Adrenal gland (tissue), 9 donors: ENCODE measurements at regions not wholly inside any gene's neighbourhood (a gene's known extent, or its start where the extent isn't known, plus 50 kb on each side); places are given as distances from the start of the nearest gene placed in this dataset.

Experiments used
- DNase-seq, 7 donors: peaks; one replicate each; pipeline ENCODE4 v3.0.0-alpha.2; 2019 to 2020
- H3K27ac ChIP-seq, 5 donors: fragments of 200-600 bp; sonication (generic) in 4 of 5; 1 replicate in 3 of 5; 2 replicates in 2 of 5; pipeline versions ENCODE4 v1.5.1 to v1.8.0; 2016 to 2020; ENCODE audit warnings: mild to moderate bottlenecking in 1 of 5
- H3K27me3 ChIP-seq: fragments of 200-600 bp; 2 replicates; pipeline ENCODE4 v1.8.0; 2021
- H3K36me3 ChIP-seq, 2 donors: fragments of 200-600 bp; replicated peaks in 1 of 2; 1 replicate in 1 of 2; 2 replicates in 1 of 2; pipeline versions ENCODE4 v1.5.1 to v1.8.0; 2018 to 2022
- H3K4me1 ChIP-seq, 2 donors: fragments of 200-600 bp; replicated peaks in 1 of 2; 1 replicate in 1 of 2; 2 replicates in 1 of 2; pipeline versions ENCODE4 v1.5.1 to v1.8.0; 2018 to 2021
- H3K4me3 ChIP-seq, 4 donors: fragments of 200-600 bp; sonication (generic) in 3 of 4; one replicate each; pipeline ENCODE4 v1.5.1; 2016 to 2018
- H3K9me3 ChIP-seq, 3 donors: fragments of 200-600 bp; sonication (generic) in 1 of 3; replicated peaks in 1 of 3; 1 replicate in 2 of 3; 2 replicates in 1 of 3; pipeline versions ENCODE4 v1.5.1 to v1.8.0; 2016 to 2021
- POLR2A ChIP-seq, 2 donors: fragments of 450-650 bp; IDR thresholded peaks; one replicate each; pipeline ENCODE4 v1.6.1; 2017; ENCODE audit warnings: antibody characterized with exemption in 2 of 2, mild to moderate bottlenecking in 2 of 2, moderate library complexity in 1 of 2
- WGBS, 4 donors: extraction: QIAGEN DNeasy Blood & Tissue Kit in 2 of 4; methylation state at CpG; one replicate each; pipeline versions ENCODE4 v1.1.5 to v1.1.7; 2013 to 2017; 5-methylcytosine and 5-hydroxymethylcytosine counted together
- intact Hi-C, 2 donors: fragments of 100-400 bp; cut with DNase I; formaldehyde crosslinking; loops; one replicate each; pipeline versions ENCODE4 v1.14.1 to v1.15.0; 2022 to 2023
- TF ChIP-seq, protein P1 (sequence below), 6 experiments: fragments of 450-650 bp in 4 of 6; fragments of 200-600 bp in 2 of 6; sonication (generic) in 1 of 6; IDR thresholded peaks; 1 replicate in 5 of 6; 2 replicates in 1 of 6; pipeline versions ENCODE4 v1.5.1 to v1.8.0; 2016 to 2021; ENCODE audit warnings: antibody characterized with exemption in 6 of 6, mild to moderate bottlenecking in 2 of 6, moderate library complexity in 1 of 6
- donor health status: healthy with polysubstance abuse.
- donor health status: Bipolar disorder and iron deficiency.
- donor health status: DM: yes; HTN: yes; CAD: no.
- donor health status: DM: no; HTN: no; CAD: no.
- donor health status: DM: no; HTN: no; CAD: no.

DNA sequence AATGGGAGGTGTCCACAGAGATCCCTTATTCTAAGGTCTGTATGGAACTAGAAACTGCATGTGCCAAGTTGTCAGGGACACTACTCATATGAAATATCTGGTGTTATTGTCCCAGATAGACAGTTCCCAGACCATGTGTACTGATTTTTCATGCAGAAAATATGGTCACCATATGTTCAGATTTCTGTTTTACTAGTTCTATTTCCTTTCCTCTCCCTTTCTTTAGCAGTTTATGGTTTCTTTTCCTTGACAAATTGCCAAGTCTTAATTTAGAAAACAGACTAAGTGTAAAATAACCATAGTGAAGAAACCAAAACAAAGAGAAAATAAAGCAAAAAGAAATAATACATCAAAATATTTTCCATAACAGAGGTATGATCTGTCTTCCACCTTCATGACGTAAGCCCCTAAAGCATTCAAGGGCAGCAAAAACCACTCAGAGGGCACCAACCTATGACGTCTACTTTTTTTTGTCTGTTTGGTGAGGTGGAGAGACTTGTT, 248.5 kb downstream of the KCTD12 start:
- peaks cover 0 to 8% of the 10 kb centered on the region in 2 donors for H3K4me1 ChIP-seq
- 45 to 59% (median 50%) methylated on average over 2 of the region's 2 CpGs for WGBS, 4 donors
- intact Hi-C loops = no loop called here
- no peak for TF ChIP-seq POLR2A (IDR thresholded peaks at IDR 0.05)
- TF ChIP-seq, protein P1, sequence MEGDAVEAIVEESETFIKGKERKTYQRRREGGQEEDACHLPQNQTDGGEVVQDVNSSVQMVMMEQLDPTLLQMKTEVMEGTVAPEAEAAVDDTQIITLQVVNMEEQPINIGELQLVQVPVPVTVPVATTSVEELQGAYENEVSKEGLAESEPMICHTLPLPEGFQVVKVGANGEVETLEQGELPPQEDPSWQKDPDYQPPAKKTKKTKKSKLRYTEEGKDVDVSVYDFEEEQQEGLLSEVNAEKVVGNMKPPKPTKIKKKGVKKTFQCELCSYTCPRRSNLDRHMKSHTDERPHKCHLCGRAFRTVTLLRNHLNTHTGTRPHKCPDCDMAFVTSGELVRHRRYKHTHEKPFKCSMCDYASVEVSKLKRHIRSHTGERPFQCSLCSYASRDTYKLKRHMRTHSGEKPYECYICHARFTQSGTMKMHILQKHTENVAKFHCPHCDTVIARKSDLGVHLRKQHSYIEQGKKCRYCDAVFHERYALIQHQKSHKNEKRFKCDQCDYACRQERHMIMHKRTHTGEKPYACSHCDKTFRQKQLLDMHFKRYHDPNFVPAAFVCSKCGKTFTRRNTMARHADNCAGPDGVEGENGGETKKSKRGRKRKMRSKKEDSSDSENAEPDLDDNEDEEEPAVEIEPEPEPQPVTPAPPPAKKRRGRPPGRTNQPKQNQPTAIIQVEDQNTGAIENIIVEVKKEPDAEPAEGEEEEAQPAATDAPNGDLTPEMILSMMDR (IDR thresholded peaks at IDR 0.05) = no peak
- H3K4me3 ChIP-seq = no peak overlapping the region
- no peaks in the 10 kb centered on the region for H3K36me3 ChIP-seq
- no peak for DNase-seq
- no peaks in the 10 kb centered on the region for H3K9me3 ChIP-seq
- no peaks in the 10 kb centered on the region for H3K27me3 ChIP-seq
- no peak overlapping the region for H3K27ac ChIP-seq

DNA sequence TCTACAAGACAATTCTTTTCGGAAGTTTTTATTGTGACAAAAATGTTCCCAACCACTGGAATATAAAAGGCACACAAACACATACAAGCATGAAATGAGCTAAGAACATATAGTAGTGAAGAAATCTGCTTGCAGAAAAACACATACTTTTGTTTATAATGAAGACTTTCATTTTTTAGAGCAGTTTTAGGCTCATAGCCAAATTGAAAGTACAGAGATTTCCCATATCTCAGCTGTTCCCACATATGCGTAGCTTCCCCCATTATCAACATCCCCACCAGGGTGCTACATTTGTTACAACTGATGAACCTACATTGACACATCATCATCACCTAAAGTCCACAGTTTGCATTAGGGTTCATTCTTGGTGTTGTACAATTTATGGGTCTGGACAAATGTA, 249.4 kb downstream of the KCTD12 start:
- no peak for TF ChIP-seq POLR2A (IDR thresholded peaks at IDR 0.05)
- TF ChIP-seq, protein P1 (IDR thresholded peaks at IDR 0.05) = no peak
- WGBS, 4 donors = 70 to 79% (median 75%) methylated on average over 2 of the region's 2 CpGs

DNA sequence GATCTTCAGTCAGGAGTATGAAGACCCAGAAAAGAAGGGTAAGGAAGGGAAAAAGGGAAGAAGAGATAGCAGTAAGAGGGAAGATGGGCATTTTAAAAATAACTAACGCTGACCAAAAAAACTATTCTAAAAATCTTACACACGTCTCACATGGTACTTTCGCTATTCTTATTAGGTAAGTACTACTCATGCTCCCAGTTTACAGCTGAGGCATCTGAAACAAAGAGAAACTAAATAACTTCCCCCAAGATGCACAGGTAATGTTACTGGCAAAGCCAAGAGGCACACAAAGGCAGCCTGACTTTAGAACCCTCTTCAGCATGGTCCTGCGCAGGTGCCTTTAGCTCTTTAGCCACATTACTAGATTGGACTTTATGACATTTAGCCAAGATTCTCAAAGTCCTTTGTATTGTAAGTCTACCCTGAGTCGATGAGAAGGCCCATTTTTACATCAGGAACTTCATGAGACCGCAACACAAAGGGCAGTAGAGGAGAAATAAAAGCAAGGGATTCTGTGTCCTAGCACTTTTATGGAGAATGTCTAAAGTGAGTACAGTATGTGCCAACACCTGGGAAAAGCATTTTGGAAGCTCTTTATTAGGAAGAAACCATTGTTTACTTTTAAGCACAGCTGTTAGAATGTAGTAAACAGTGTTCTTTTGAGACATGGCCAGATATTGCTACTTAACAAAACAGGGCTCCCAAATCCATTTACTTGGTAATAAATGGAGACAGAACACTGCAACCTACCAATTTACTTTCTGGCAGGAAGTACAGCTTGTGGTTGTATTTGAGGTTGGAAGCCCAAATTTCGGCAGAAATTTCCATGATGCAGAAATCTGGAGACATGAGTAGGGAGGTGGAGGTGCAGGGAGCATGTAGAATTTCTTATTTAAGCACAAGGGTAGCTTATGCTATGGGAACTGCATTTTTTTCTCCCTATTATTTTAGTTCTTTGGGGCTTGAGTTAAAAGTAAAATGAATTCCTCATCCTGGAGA, 250.7 kb downstream of the KCTD12 start:
- intact Hi-C loops = no loop called here
- no peak for DNase-seq
- no peaks in the 10 kb centered on the region for H3K27me3 ChIP-seq
- TF ChIP-seq, protein P1 (IDR thresholded peaks at IDR 0.05) = no peak
- TF ChIP-seq POLR2A (IDR thresholded peaks at IDR 0.05) = no peak
- no peak overlapping the region for H3K4me3 ChIP-seq
- 81 to 92% (median 83%) methylated on average over 7 of the region's 7 CpGs for WGBS, 4 donors
- H3K36me3 ChIP-seq = no peaks in the 10 kb centered on the region
- no peaks in the 10 kb centered on the region for H3K9me3 ChIP-seq
- no peak overlapping the region for H3K27ac ChIP-seq
- peaks cover 0 to 8% of the 10 kb centered on the region in 2 donors for H3K4me1 ChIP-seq

More for the DNA sequence above, 249.4 kb downstream of the KCTD12 start:
- H3K4me1 ChIP-seq = peaks cover 0 to 8% of the 10 kb centered on the region in 2 donors
- H3K27me3 ChIP-seq = no peaks in the 10 kb centered on the region
- H3K36me3 ChIP-seq = no peaks in the 10 kb centered on the region
- no peak overlapping the region for H3K4me3 ChIP-seq
- H3K9me3 ChIP-seq = no peaks in the 10 kb centered on the region
- no peak overlapping the region for H3K27ac ChIP-seq
- DNase-seq = no peak
- intact Hi-C loops = no loop called here

DNA sequence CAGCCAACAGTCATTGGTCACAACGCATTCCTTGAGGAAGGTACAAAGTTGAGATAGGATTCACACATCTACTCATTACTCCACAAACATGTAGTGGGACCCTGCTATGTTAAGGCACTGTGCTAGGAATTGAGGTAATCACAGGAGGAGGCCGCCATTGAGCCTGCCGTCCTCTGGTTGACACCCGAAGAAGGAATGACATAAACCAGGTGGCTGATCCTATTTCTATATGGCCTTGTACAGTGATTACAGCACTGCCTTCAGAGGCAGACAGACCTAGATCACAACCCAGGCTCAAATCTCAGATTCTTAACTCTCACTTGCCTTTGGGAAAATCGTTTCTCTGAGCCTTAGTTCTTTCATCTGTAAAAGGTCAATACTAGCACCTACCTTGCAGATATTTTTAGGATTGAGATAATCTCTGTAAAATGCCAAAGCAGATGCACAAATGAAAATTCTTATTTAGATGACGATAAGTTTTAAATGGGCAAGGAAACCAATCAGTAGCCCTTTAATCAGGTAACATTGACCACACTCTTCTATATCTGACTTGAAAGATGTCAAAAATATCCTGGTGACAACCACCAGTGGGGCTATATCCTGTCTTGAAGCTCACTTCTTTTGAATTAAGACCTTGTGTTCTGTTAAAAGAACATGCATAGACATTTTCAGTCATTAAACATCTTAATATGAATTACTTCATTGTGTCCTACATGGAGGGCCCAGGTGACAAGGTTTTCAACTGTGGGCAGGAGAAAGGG, 251.6 kb downstream of the KCTD12 start:
- DNase-seq = no peak
- TF ChIP-seq, protein P1 (IDR thresholded peaks at IDR 0.05) = no peak
- TF ChIP-seq POLR2A (IDR thresholded peaks at IDR 0.05) = no peak
- intact Hi-C loops = no loop called here
- 61 to 72% (median 70%) methylated on average over 6 of the region's 6 CpGs for WGBS, 4 donors
- Histone ChIP-seq H3K36me3 (no peaks in the 10 kb centered on the region), H3K4me3 (no peak overlapping the region), H3K4me1 (peaks cover 0 to 8% of the 10 kb centered on the region in 2 donors), H3K9me3 (no peaks in the 10 kb centered on the region), H3K27ac (no peak overlapping the region), H3K27me3 (no peaks in the 10 kb centered on the region)
